Small intestine (tissue), 7 donors: ENCODE measurements at regions not wholly inside any gene's neighbourhood (a gene's known extent, or its start where the extent isn't known, plus 50 kb on each side); places are given as distances from the start of the nearest gene placed in this dataset.
A peak's percentile ranks its signal among the peaks of the same experiment; 100 is the strongest.

Source experiments
- DNase-seq, 2 donors: peaks; one replicate each; pipeline versions ENCODE4 v3.0.0 to v3.0.0-alpha.2; 2013
- FAIRE-seq: peaks from 2 replicates; lab custom pipeline; 2012; peaks lifted over from hg19 to GRCh38; lab: Jason Lieb, UNC
- H3K27ac ChIP-seq, 3 donors: one replicate each; pipeline ENCODE4 v1.5.1; 2013; ENCODE audit warnings: low read length in 2 of 3, mild to moderate bottlenecking in 2 of 3, control low read depth in 1 of 3, inconsistent platforms in 1 of 3, low read depth in 1 of 3, moderate library complexity in 1 of 3
- H3K27me3 ChIP-seq, 3 donors: one replicate each; pipeline ENCODE4 v1.6.1; 2013; ENCODE audit warnings: low read length in 3 of 3, inconsistent platforms in 1 of 3; ENCODE audit not compliant: control insufficient read depth in 3 of 3, insufficient read depth in 3 of 3
- H3K36me3 ChIP-seq, 3 donors: one replicate each; pipeline ENCODE4 v1.6.1; 2013; ENCODE audit warnings: low read length in 3 of 3, inconsistent platforms in 1 of 3, low read depth in 1 of 3, mild to moderate bottlenecking in 1 of 3, moderate library complexity in 1 of 3; ENCODE audit not compliant: control insufficient read depth in 3 of 3, insufficient read depth in 2 of 3
- H3K4me1 ChIP-seq, 3 donors: one replicate each; pipeline ENCODE4 v1.6.1; 2013; ENCODE audit warnings: low read length in 2 of 3, inconsistent platforms in 1 of 3, low read depth in 1 of 3, mild to moderate bottlenecking in 1 of 3, moderate library complexity in 1 of 3; ENCODE audit not compliant: control insufficient read depth in 3 of 3, insufficient read depth in 2 of 3
- H3K4me3 ChIP-seq, 3 donors: one replicate each; pipeline ENCODE4 v1.5.1; 2013; ENCODE audit warnings: low read length in 3 of 3, control low read depth in 1 of 3, inconsistent platforms in 1 of 3, low read depth in 1 of 3, mild to moderate bottlenecking in 1 of 3, moderate library complexity in 1 of 3
- H3K9me3 ChIP-seq, 2 donors: one replicate each; pipeline ENCODE4 v1.6.1; 2013; ENCODE audit warnings: low read depth in 1 of 2, low read length in 1 of 2; ENCODE audit not compliant: control insufficient read depth in 2 of 2, insufficient read depth in 1 of 2
- WGBS, 3 donors: extraction: QIAGEN DNeasy Blood & Tissue Kit; methylation state at CpG; one replicate each; pipeline ENCODE4 v1.1.7; 2013; 5-methylcytosine and 5-hydroxymethylcytosine counted together
- donor health status: healthy with polysubstance abuse.
- donor health status: control.
- donor health status: control.
- donor health status: Bipolar disorder and iron deficiency.
- donor health status: healthy.

GRCh38 chr1:61533546-61533945 is 191.4 kb downstream of the TM2D1 start:
- H3K9me3 ChIP-seq, result no peaks in the 10 kb centered on the region
- 5 to 40% (median 33%) methylated on average over 1 of the region's 1 CpG for WGBS, 3 donors
- H3K4me1 ChIP-seq, result no peaks in the 10 kb centered on the region
- no peak overlapping the region for H3K4me3 ChIP-seq
- H3K27ac ChIP-seq, result no peak overlapping the region
- DNase-seq (no peak), FAIRE-seq (no peak)
- no peaks in the 10 kb centered on the region for H3K27me3 ChIP-seq
- no peaks in the 10 kb centered on the region for H3K36me3 ChIP-seq

GRCh38 chr1:61531716-61532115 is 193.2 kb downstream of the TM2D1 start:
- 87 to 92% (median 88%) methylated on average over 2 of the region's 2 CpGs for WGBS, 3 donors
- Histone ChIP-seq H3K9me3 (no peaks in the 10 kb centered on the region), H3K27me3 (no peaks in the 10 kb centered on the region), H3K4me1 (no peaks in the 10 kb centered on the region), H3K27ac (no peak overlapping the region), H3K4me3 (no peak overlapping the region), H3K36me3 (no peaks in the 10 kb centered on the region)
- FAIRE-seq (no peak), DNase-seq (no peak)

GRCh38 chr1:61523893-61524605 is 200.9 kb downstream of the TM2D1 start:
- no peak overlapping the region for H3K27ac ChIP-seq
- H3K4me3 ChIP-seq, result no peak overlapping the region
- DNase-seq (no peak), FAIRE-seq (no peak)
- WGBS, 3 donors, result 81 to 91% (median 88%) methylated on average over 1 of the region's 1 CpG
- no peaks in the 10 kb centered on the region for H3K36me3 ChIP-seq
- no peaks in the 10 kb centered on the region for H3K4me1 ChIP-seq
- peaks cover 0 to 3% (median 0%) of the 10 kb centered on the region in 3 donors for H3K27me3 ChIP-seq
- no peaks in the 10 kb centered on the region for H3K9me3 ChIP-seq

DNA sequence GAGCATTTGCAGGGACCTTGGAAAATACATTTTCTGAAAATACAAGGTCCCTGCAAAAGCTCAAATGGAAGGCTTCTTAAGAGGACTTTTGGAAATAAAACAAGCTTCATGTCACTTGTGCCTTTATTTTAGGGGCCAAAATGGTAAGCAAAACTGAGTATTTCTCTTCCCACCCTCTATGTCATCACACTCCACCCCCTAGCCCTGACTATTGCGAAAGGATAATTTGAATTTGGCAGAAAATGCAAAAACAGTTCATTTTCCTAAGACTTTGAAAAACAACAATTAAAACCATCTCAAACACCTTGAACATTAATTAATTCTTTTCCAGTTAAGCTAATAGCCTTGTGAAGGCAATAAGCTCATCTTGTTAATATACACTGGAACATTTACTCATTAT is 201.7 kb downstream of the TM2D1 start:
- WGBS, 3 donors, result 85 to 100% (median 86%) methylated on average over 1 of the region's 1 CpG
- peaks cover 0 to 3% (median 0%) of the 10 kb centered on the region in 3 donors for H3K27me3 ChIP-seq
- H3K27ac ChIP-seq, result no peak overlapping the region
- no peaks in the 10 kb centered on the region for H3K9me3 ChIP-seq
- no peak overlapping the region for H3K4me3 ChIP-seq
- FAIRE-seq (no peak), DNase-seq (no peak)
- no peaks in the 10 kb centered on the region for H3K36me3 ChIP-seq
- H3K4me1 ChIP-seq, result no peaks in the 10 kb centered on the region

GRCh38 chr1:61520401-61520800 is 204.5 kb downstream of the TM2D1 start:
- peak; percentile 5 for FAIRE-seq

GRCh38 chr1:61519631-61520030 is 205.3 kb downstream of the TM2D1 start:
- Histone ChIP-seq H3K4me3 (no peak overlapping the region), H3K27ac (no peak overlapping the region), H3K36me3 (no peaks in the 10 kb centered on the region), H3K9me3 (no peaks in the 10 kb centered on the region), H3K4me1 (no peaks in the 10 kb centered on the region), H3K27me3 (peaks cover 0 to under 1% (median 0%) of the 10 kb centered on the region in 3 donors)
- DNase-seq (no peak), FAIRE-seq (no peak)
- 79 to 87% (median 80%) methylated on average over 2 of the region's 2 CpGs for WGBS, 3 donors

More at GRCh38 chr1:61520401-61520800, 204.5 kb downstream of the TM2D1 start:
- Histone ChIP-seq H3K9me3 (no peaks in the 10 kb centered on the region), H3K36me3 (no peaks in the 10 kb centered on the region), H3K27me3 (peaks cover 0 to 3% (median 0%) of the 10 kb centered on the region in 3 donors), H3K4me3 (no peak overlapping the region), H3K27ac (no peak overlapping the region), H3K4me1 (no peaks in the 10 kb centered on the region)
- DNase-seq, result no peak

- H3K4me1 ChIP-seq, result no peaks in the 10 kb centered on the region
- H3K9me3 ChIP-seq, result no peaks in the 10 kb centered on the region
- FAIRE-seq, result no peak
- H3K27ac ChIP-seq, result no peak overlapping the region
- no peaks in the 10 kb centered on the region for H3K36me3 ChIP-seq
- no peaks in the 10 kb centered on the region for H3K27me3 ChIP-seq
- WGBS, 3 donors, result 71 to 97% (median 79%) methylated on average over 1 of the region's 1 CpG
- H3K4me3 ChIP-seq, result no peak overlapping the region
- no peak for DNase-seq
Measured at GRCh38 chr1:61518670-61519400, 206.1 kb downstream of the TM2D1 start.

- Histone ChIP-seq H3K9me3 (no peaks in the 10 kb centered on the region), H3K36me3 (no peaks in the 10 kb centered on the region), H3K4me1 (no peaks in the 10 kb centered on the region), H3K4me3 (no peak overlapping the region), H3K27ac (no peak overlapping the region), H3K27me3 (no peaks in the 10 kb centered on the region)
- DNase-seq (no peak), FAIRE-seq (no peak)
- 91 to 93% (median 93%) methylated on average over 4 of the region's 4 CpGs for WGBS, 3 donors
Measured at GRCh38 chr1:61517345-61517744, 207.6 kb downstream of the TM2D1 start.
